HCT116 (cell line): ENCODE measurements at regions not wholly inside any gene's neighbourhood (a gene's known extent, or its start where the extent isn't known, plus 50 kb on each side); places are given as distances from the start of the nearest gene placed in this dataset.

ENCODE experiments used
- CBX3 ChIP-seq: IDR thresholded peaks from 2 replicates; pipeline ENCODE4 v1.6.1; 2012; ENCODE audit warnings: low read depth
- CTCF ChIP-seq, 3 experiments: fragments of 200-600 bp in 1 of 3; sonication (generic) in 1 of 3; IDR thresholded peaks in 2 of 3; conservative IDR thresholded peaks in 1 of 3; 2 replicates each; pipeline ENCODE4 v1.5.1; 2012 to 2017; ENCODE audit warnings: low read depth in 2 of 3, low read length in 2 of 3, antibody characterized with exemption in 1 of 3, borderline replicate concordance in 1 of 3, control low read depth in 1 of 3, mild to moderate bottlenecking in 1 of 3, mixed read lengths in 1 of 3, mixed run types in 1 of 3, moderate library complexity in 1 of 3; ENCODE audit not compliant: insufficient read depth in 1 of 3
- ELF1 ChIP-seq: IDR thresholded peaks from 2 replicates; pipeline ENCODE4 v1.6.1; 2012; ENCODE audit warnings: low read depth, borderline replicate concordance
- EZH2 ChIP-seq: fragments of 200-600 bp; sonication (generic); IDR thresholded peaks from 2 replicates; pipeline ENCODE4 v1.6.1; 2017; ENCODE audit warnings: antibody characterized with exemption, mixed run types
- JUND ChIP-seq: IDR thresholded peaks from 2 replicates; pipeline ENCODE4 v1.6.1; 2012
- POLR2A ChIP-seq: IDR thresholded peaks from 2 replicates; pipeline ENCODE4 v1.7.0; 2011; ENCODE audit warnings: borderline replicate concordance; ENCODE audit not compliant: insufficient read depth, insufficient read length; ENCODE audit errors: extremely low read depth
- POLR2AphosphoS5 ChIP-seq: IDR thresholded peaks from 2 replicates; pipeline ENCODE4 v1.6.1; 2011; ENCODE audit warnings: mild to moderate bottlenecking, low read depth, low read length, moderate library complexity
- RAD21 ChIP-seq: IDR thresholded peaks from 2 replicates; pipeline ENCODE4 v1.6.1; 2012; ENCODE audit warnings: low read depth, mild to moderate bottlenecking
- SP1 ChIP-seq: IDR thresholded peaks from 2 replicates; pipeline ENCODE4 v1.6.1; 2012; ENCODE audit warnings: low read depth
- SRF ChIP-seq: IDR thresholded peaks from 2 replicates; pipeline ENCODE4 v1.6.1; 2012; ENCODE audit warnings: low read depth
- YY1 ChIP-seq: IDR thresholded peaks from 2 replicates; pipeline ENCODE4 v1.6.1; 2011; ENCODE audit warnings: low read length, low read depth, moderate library complexity, mild to moderate bottlenecking; ENCODE audit not compliant: insufficient replicate concordance; ENCODE audit errors: extremely low read depth
- ZBTB33 ChIP-seq: IDR thresholded peaks from 2 replicates; pipeline ENCODE4 v1.6.1; 2011; ENCODE audit warnings: mild to moderate bottlenecking, low read length, moderate library complexity; ENCODE audit not compliant: insufficient replicate concordance; ENCODE audit errors: extremely low read depth
- TF ChIP-seq, protein P1 (sequence below): IDR thresholded peaks from 2 replicates; pipeline ENCODE4 v1.6.1; 2012; ENCODE audit warnings: low read depth
- TF ChIP-seq, protein P2 (sequence below): IDR thresholded peaks from 2 replicates; pipeline ENCODE4 v1.6.1; 2012

DNA sequence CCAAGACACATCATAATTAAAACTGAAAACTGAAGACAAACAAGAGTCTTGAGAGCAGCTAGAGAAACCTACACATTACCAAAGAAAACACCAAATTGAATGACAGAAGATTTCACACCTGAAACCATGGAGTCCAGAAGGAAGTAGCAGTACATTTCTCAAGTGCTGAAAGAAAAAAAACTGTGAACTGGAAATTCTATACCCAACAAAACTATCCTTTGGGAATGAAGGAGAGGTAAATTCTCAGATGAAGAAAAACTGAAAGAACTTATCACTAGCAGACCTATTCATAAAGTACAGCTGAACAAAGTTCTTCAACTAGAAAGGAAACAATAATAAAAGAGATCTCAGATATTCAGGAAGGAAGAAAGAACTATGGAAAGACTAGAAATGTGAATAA, 198.7 kb upstream of the ZNF507 start:
- TF ChIP-seq JUND (no peak), ELF1 (no peak), CTCF (IDR thresholded peaks at IDR 0.05 in 2 of 3, conservative IDR thresholded peaks at IDR 0.05 in 1 of 3; ENCODE audit: borderline replicate concordance in 1 of 3, insufficient read depth in 1 of 3, low read depth in 2 of 3, low read length in 2 of 3) (no peak), POLR2A (no peak), SRF (no peak), EZH2 (no peak), RAD21 (no peak), POLR2AphosphoS5 (no peak), CBX3 (no peak), YY1 (no peak), SP1 (no peak), ZBTB33 (no peak)
- TF ChIP-seq, protein P1, sequence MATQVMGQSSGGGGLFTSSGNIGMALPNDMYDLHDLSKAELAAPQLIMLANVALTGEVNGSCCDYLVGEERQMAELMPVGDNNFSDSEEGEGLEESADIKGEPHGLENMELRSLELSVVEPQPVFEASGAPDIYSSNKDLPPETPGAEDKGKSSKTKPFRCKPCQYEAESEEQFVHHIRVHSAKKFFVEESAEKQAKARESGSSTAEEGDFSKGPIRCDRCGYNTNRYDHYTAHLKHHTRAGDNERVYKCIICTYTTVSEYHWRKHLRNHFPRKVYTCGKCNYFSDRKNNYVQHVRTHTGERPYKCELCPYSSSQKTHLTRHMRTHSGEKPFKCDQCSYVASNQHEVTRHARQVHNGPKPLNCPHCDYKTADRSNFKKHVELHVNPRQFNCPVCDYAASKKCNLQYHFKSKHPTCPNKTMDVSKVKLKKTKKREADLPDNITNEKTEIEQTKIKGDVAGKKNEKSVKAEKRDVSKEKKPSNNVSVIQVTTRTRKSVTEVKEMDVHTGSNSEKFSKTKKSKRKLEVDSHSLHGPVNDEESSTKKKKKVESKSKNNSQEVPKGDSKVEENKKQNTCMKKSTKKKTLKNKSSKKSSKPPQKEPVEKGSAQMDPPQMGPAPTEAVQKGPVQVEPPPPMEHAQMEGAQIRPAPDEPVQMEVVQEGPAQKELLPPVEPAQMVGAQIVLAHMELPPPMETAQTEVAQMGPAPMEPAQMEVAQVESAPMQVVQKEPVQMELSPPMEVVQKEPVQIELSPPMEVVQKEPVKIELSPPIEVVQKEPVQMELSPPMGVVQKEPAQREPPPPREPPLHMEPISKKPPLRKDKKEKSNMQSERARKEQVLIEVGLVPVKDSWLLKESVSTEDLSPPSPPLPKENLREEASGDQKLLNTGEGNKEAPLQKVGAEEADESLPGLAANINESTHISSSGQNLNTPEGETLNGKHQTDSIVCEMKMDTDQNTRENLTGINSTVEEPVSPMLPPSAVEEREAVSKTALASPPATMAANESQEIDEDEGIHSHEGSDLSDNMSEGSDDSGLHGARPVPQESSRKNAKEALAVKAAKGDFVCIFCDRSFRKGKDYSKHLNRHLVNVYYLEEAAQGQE: no peak
- TF ChIP-seq, protein P2, sequence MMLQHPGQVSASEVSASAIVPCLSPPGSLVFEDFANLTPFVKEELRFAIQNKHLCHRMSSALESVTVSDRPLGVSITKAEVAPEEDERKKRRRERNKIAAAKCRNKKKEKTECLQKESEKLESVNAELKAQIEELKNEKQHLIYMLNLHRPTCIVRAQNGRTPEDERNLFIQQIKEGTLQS: no peak
